ENCODE measurements at regions not wholly inside any gene's neighbourhood (a gene's known extent, or its start where the extent isn't known, plus 50 kb on each side); places are given as distances from the start of the nearest gene placed in this dataset.
A peak's percentile ranks its signal among the peaks of the same experiment; 100 is the strongest.
"Not testable (repeated sequence)": the region's sequence is repeated elsewhere in the genome, so short reads cannot be mapped to it uniquely, and the experiment has no call there.

GRCh38 chr2:100744184-100744583 lies 75.8 kb upstream of the NPAS2 start:
- Histone ChIP-seq H3K4me3 (ENCODE audit: low read depth in 1 of 3, low read length in 3 of 3) (no peak overlapping the region), H3K4me1 (ENCODE audit: control insufficient read depth in 3 of 3, insufficient read depth in 2 of 3, low read depth in 1 of 3, low read length in 2 of 3) (peaks cover 0 to 10% (median 2%) of the 10 kb centered on the region in 3 donors), H3K27ac (ENCODE audit: low read depth in 1 of 3, low read length in 2 of 3) (no peak overlapping the region), H3K36me3 (ENCODE audit: control insufficient read depth in 3 of 3, insufficient read depth in 2 of 3, low read depth in 1 of 3, low read length in 3 of 3) (no peaks in the 10 kb centered on the region), H3K27me3 (ENCODE audit: control insufficient read depth in 3 of 3, insufficient read depth in 3 of 3, low read length in 3 of 3) (peaks cover 0 to 2% (median 0%) of the 10 kb centered on the region in 3 donors), H3K9me3 (ENCODE audit: control insufficient read depth in 2 of 2, insufficient read depth in 1 of 2, low read depth in 1 of 2, low read length in 1 of 2) (no peaks in the 10 kb centered on the region)
- FAIRE-seq, result no peak
- WGBS, 3 donors, result 82 to 86% (median 84%) methylated on average over 11 of the region's 11 CpGs
- DNase-seq, result no peak

- H3K9me3 ChIP-seq (ENCODE audit: control insufficient read depth in 2 of 2, insufficient read depth in 1 of 2, low read depth in 1 of 2, low read length in 1 of 2), result no peaks in the 10 kb centered on the region
- no peak overlapping the region for H3K4me3 ChIP-seq (ENCODE audit: low read depth in 1 of 3, low read length in 3 of 3)
- H3K36me3 ChIP-seq (ENCODE audit: control insufficient read depth in 3 of 3, insufficient read depth in 2 of 3, low read depth in 1 of 3, low read length in 3 of 3), result no peaks in the 10 kb centered on the region
- H3K27me3 ChIP-seq (ENCODE audit: control insufficient read depth in 3 of 3, insufficient read depth in 3 of 3, low read length in 3 of 3), result peaks cover 0 to 2% (median 0%) of the 10 kb centered on the region in 3 donors
- WGBS, 3 donors, result 48 to 68% (median 56%) methylated on average over 5 of the region's 5 CpGs
- FAIRE-seq, result no peak
- DNase-seq, result peak; percentile 57 to 81
- peak overlapping the region in 1 of 3 donors; percentile 63 for H3K27ac ChIP-seq (ENCODE audit: low read depth in 1 of 3, low read length in 2 of 3)
- peaks cover 0 to 10% (median 2%) of the 10 kb centered on the region in 3 donors for H3K4me1 ChIP-seq (ENCODE audit: control insufficient read depth in 3 of 3, insufficient read depth in 2 of 3, low read depth in 1 of 3, low read length in 2 of 3)
Measured at GRCh38 chr2:100744589-100744988, 75.3 kb upstream of the NPAS2 start.

- Histone ChIP-seq H3K27ac (ENCODE audit: low read depth in 1 of 3, low read length in 2 of 3) (no peak overlapping the region), H3K4me1 (ENCODE audit: control insufficient read depth in 3 of 3, insufficient read depth in 2 of 3, low read depth in 1 of 3, low read length in 2 of 3) (peaks cover 0 to 10% (median 2%) of the 10 kb centered on the region in 3 donors), H3K9me3 (ENCODE audit: control insufficient read depth in 2 of 2, insufficient read depth in 1 of 2, low read depth in 1 of 2, low read length in 1 of 2) (no peaks in the 10 kb centered on the region), H3K36me3 (ENCODE audit: control insufficient read depth in 3 of 3, insufficient read depth in 2 of 3, low read depth in 1 of 3, low read length in 3 of 3) (no peaks in the 10 kb centered on the region), H3K27me3 (ENCODE audit: control insufficient read depth in 3 of 3, insufficient read depth in 3 of 3, low read length in 3 of 3) (peaks cover 0 to 2% (median 0%) of the 10 kb centered on the region in 3 donors), H3K4me3 (ENCODE audit: low read depth in 1 of 3, low read length in 3 of 3) (no peak overlapping the region)
- DNase-seq (peak; percentile 46 to 56), FAIRE-seq (no peak)
- 61 to 87% (median 66%) methylated on average over 5 of the region's 5 CpGs for WGBS, 3 donors
Measured at GRCh38 chr2:100745604-100746003, 74.3 kb upstream of the NPAS2 start.

- no peaks in the 10 kb centered on the region for H3K36me3 ChIP-seq (ENCODE audit: control insufficient read depth in 3 of 3, insufficient read depth in 2 of 3, low read depth in 1 of 3, low read length in 3 of 3)
- peaks cover 0 to under 1% (median 0%) of the 10 kb centered on the region in 3 donors for H3K27me3 ChIP-seq (ENCODE audit: control insufficient read depth in 3 of 3, insufficient read depth in 3 of 3, low read length in 3 of 3)
- H3K27ac ChIP-seq (ENCODE audit: low read depth in 1 of 3, low read length in 2 of 3), result no peak overlapping the region
- no peak overlapping the region for H3K4me3 ChIP-seq (ENCODE audit: low read depth in 1 of 3, low read length in 3 of 3)
- WGBS, 3 donors, result 59 to 78% (median 76%) methylated on average over 2 of the region's 2 CpGs
- peaks cover 0 to 10% (median 2%) of the 10 kb centered on the region in 3 donors for H3K4me1 ChIP-seq (ENCODE audit: control insufficient read depth in 3 of 3, insufficient read depth in 2 of 3, low read depth in 1 of 3, low read length in 2 of 3)
- H3K9me3 ChIP-seq (ENCODE audit: control insufficient read depth in 2 of 2, insufficient read depth in 1 of 2, low read depth in 1 of 2, low read length in 1 of 2), result no peaks in the 10 kb centered on the region
- FAIRE-seq, result no peak
- DNase-seq, result peak; percentile 19 to 68
Measured at GRCh38 chr2:100747551-100747950, 72.4 kb upstream of the NPAS2 start.

- Histone ChIP-seq H3K27ac (ENCODE audit: low read depth in 1 of 3, low read length in 2 of 3) (no peak overlapping the region), H3K36me3 (ENCODE audit: control insufficient read depth in 3 of 3, insufficient read depth in 2 of 3, low read depth in 1 of 3, low read length in 3 of 3) (no peaks in the 10 kb centered on the region), H3K27me3 (ENCODE audit: control insufficient read depth in 3 of 3, insufficient read depth in 3 of 3, low read length in 3 of 3) (no peaks in the 10 kb centered on the region), H3K4me3 (ENCODE audit: low read depth in 1 of 3, low read length in 3 of 3) (no peak overlapping the region), H3K4me1 (ENCODE audit: control insufficient read depth in 3 of 3, insufficient read depth in 2 of 3, low read depth in 1 of 3, low read length in 2 of 3) (peaks cover 0 to 10% (median 2%) of the 10 kb centered on the region in 3 donors), H3K9me3 (ENCODE audit: control insufficient read depth in 2 of 2, insufficient read depth in 1 of 2, low read depth in 1 of 2, low read length in 1 of 2) (no peaks in the 10 kb centered on the region)
- DNase-seq (no peak), FAIRE-seq (no peak)
- 74 to 95% (median 76%) methylated on average over 5 of the region's 5 CpGs for WGBS, 3 donors
Measured at GRCh38 chr2:100747996-100748615, 71.8 kb upstream of the NPAS2 start.

- peaks cover 0 to 10% (median 2%) of the 10 kb centered on the region in 3 donors for H3K4me1 ChIP-seq (ENCODE audit: control insufficient read depth in 3 of 3, insufficient read depth in 2 of 3, low read depth in 1 of 3, low read length in 2 of 3)
- H3K9me3 ChIP-seq (ENCODE audit: control insufficient read depth in 2 of 2, insufficient read depth in 1 of 2, low read depth in 1 of 2, low read length in 1 of 2), result no peaks in the 10 kb centered on the region
- DNase-seq, result no peak
- no peaks in the 10 kb centered on the region for H3K36me3 ChIP-seq (ENCODE audit: control insufficient read depth in 3 of 3, insufficient read depth in 2 of 3, low read depth in 1 of 3, low read length in 3 of 3)
- no peaks in the 10 kb centered on the region for H3K27me3 ChIP-seq (ENCODE audit: control insufficient read depth in 3 of 3, insufficient read depth in 3 of 3, low read length in 3 of 3)
- no peak for FAIRE-seq
- H3K4me3 ChIP-seq (ENCODE audit: low read depth in 1 of 3, low read length in 3 of 3), result no peak overlapping the region
- no peak overlapping the region for H3K27ac ChIP-seq (ENCODE audit: low read depth in 1 of 3, low read length in 2 of 3)
Measured at GRCh38 chr2:100748673-100749072, 71.3 kb upstream of the NPAS2 start.

- FAIRE-seq (no peak), DNase-seq (no peak)
- H3K9me3 ChIP-seq (ENCODE audit: control insufficient read depth in 2 of 2, insufficient read depth in 1 of 2, low read depth in 1 of 2, low read length in 1 of 2), result no peaks in the 10 kb centered on the region
- peaks cover 0 to 9% (median 2%) of the 10 kb centered on the region in 3 donors for H3K4me1 ChIP-seq (ENCODE audit: control insufficient read depth in 3 of 3, insufficient read depth in 2 of 3, low read depth in 1 of 3, low read length in 2 of 3)
- H3K4me3 ChIP-seq (ENCODE audit: low read depth in 1 of 3, low read length in 3 of 3), result no peak overlapping the region
- H3K27ac ChIP-seq (ENCODE audit: low read depth in 1 of 3, low read length in 2 of 3), result no peak overlapping the region
- WGBS, 3 donors, result 87 to 91% (median 87%) methylated on average over 4 of the region's 4 CpGs
- no peaks in the 10 kb centered on the region for H3K36me3 ChIP-seq (ENCODE audit: control insufficient read depth in 3 of 3, insufficient read depth in 2 of 3, low read depth in 1 of 3, low read length in 3 of 3)
- H3K27me3 ChIP-seq (ENCODE audit: control insufficient read depth in 3 of 3, insufficient read depth in 3 of 3, low read length in 3 of 3), result no peaks in the 10 kb centered on the region
Measured at GRCh38 chr2:100749771-100750542, 70.0 kb upstream of the NPAS2 start.

- H3K4me3 ChIP-seq (ENCODE audit: low read depth in 1 of 3, low read length in 3 of 3); H3K9me3 ChIP-seq (ENCODE audit: control insufficient read depth in 2 of 2, insufficient read depth in 1 of 2, low read depth in 1 of 2, low read length in 1 of 2); FAIRE-seq; H3K27ac ChIP-seq (ENCODE audit: low read depth in 1 of 3, low read length in 2 of 3); H3K36me3 ChIP-seq (ENCODE audit: control insufficient read depth in 3 of 3, insufficient read depth in 2 of 3, low read depth in 1 of 3, low read length in 3 of 3); H3K27me3 ChIP-seq (ENCODE audit: control insufficient read depth in 3 of 3, insufficient read depth in 3 of 3, low read length in 3 of 3); H3K4me1 ChIP-seq (ENCODE audit: control insufficient read depth in 3 of 3, insufficient read depth in 2 of 3, low read depth in 1 of 3, low read length in 2 of 3); DNase-seq: not testable (repeated sequence)
- WGBS, 3 donors, result 75 to 86% (median 79%) methylated on average over 5 of the region's 5 CpGs
Measured at GRCh38 chr2:100751871-100752625, 67.9 kb upstream of the NPAS2 start.

Measured in small intestine (tissue), 7 donors.